Activated CD4-positive, CD25-positive, alpha-beta regulatory T cell (primary cell): ENCODE measurements at regions not wholly inside any gene's neighbourhood (a gene's known extent, or its start where the extent isn't known, plus 50 kb on each side); places are given as distances from the start of the nearest gene placed in this dataset.

Source experiments
- DNase-seq, 4 experiments: peaks; one replicate each; lab custom pipeline; 2025; lab: John Stamatoyannopoulos, UW

DNA sequence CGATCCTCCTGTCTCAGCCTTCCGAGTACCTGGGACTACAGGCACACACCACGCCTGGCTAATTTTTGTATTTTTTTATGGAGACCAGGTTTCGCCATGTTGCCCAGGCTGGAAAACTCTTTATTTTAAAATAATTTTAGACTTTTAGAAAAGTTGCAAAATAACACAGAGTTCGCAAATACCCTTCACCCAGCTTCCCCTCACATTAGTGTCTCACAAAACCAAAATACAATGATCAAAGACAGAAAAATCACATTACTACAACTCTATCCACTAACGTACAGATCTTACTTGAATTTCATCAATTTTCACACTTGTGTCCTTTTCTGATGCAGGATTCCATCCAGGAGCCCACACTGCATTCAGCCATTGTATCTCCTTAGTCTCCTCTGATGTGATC is 58.8 kb upstream of the ERRFI1 start:
- no peak for DNase-seq

DNA sequence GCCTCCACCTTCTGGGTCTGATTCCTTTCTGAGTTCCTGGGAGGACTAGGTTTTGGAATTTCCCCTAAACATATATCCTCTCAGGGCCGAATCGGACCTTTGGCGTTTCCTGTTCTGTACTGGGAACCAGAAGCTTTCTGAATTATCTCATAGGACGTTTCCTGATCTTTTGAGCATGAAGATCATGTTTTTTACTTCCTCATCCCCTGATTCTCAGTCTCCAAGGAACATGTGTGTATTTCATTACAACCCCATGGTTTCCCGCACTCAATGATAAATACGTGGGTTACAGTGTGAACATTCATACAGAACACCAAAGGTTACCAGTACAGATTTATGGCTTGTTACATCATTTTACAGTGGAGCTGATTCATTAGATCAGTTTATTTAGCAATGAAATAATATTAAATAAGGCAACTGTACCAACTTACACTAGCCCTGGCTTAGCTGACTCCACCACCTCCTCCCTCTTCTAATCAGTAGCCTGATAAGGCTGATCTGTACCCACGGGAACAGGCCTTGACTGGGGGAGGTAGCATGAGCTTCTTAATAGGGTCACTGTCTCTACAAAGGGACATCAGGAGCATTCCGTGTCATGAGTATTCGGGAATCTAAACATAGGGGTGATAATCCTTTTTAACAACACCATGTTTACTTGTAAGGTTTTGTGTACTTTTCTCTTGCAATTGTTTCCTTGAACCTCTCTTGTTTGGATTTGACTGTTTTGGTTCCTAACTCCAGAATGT is 57.8 kb upstream of the ERRFI1 start:
- no peak for DNase-seq

DNA sequence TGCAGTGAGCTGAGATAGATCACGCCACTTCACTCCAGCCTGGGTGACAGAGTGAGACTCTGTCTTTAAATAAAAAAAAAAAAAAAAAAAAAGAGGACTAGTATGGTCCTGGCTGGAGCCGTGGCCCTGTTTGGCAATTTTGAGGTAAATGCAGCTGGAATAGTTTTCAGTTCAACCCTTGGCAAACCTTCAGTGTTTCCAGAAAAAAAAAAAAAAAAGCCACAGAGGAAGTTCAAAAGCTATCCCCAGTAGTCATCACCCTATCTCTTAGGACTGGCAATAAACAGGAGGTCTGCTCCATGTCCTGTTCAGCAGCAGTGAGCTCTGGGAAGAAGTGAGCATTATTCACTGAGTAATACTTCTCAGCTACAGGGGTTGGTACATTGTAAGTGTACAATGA is 56.8 kb upstream of the ERRFI1 start:
- no peak for DNase-seq

DNA sequence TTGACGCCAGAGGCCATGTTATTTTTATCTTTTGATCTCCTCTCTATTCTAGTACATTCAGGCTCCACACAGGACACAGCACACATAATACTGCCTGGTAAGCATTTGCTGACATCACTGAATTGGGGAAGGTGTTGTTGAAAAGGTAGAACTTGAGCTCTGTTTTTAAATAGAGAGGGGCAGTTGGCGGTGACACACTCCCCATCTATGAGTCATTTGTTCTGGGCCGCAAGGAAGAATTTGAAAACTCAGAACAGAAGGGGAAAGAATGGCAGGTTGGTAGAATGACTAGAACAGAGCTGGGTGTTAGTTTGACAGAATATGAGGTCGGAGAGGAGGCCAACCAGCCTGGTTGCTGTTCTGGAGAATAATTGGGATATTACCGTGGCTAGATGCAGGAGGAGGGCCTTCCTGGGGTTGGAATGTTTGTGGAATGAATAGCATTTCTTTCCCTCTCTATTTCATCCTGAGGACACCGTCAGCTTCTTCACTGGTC is 52.1 kb upstream of the ERRFI1 start:
- DNase-seq = no peak

DNA sequence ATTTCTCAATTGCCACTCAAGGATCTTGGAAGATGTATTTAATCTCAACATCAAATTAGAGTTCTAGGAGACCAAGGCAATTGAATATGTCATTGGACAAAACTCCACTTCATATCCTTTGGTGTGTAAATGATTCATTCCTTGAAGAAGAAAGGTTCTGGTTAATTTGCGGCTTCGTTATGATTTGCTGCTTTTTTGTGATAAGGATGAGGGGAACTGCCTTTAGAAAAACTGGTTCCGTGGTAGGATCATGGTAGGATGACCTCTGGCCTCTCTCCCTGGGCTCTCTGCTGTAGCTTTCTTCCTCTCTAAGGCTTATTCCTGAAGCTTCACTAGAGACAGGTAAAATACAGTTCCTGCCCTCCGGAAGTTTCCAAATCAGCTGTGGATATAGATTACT is 51.5 kb upstream of the ERRFI1 start:
- DNase-seq = no peak

DNA sequence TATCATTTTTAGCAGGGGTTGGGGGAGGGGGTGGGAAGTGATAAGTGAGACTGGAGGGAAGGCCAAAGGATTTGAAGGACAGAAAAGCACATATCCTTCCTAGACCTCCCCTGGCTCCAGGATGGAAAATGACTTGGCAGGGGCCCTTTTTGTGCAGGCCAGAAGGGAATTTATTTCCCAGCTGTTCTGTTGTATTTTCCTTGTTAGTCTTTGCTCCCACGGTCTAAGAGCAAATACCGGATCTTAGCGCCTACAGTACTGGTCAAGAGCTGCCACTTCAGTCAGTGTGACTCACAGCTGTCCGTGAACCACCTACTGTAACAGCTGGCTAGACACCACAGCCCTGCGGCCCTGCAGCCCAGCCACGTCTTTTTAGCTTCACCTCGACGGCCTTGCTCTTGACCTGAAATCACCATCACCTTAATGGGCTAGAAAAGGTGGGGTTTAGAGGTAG is 51.0 kb upstream of the ERRFI1 start:
- DNase-seq = no peak

DNA sequence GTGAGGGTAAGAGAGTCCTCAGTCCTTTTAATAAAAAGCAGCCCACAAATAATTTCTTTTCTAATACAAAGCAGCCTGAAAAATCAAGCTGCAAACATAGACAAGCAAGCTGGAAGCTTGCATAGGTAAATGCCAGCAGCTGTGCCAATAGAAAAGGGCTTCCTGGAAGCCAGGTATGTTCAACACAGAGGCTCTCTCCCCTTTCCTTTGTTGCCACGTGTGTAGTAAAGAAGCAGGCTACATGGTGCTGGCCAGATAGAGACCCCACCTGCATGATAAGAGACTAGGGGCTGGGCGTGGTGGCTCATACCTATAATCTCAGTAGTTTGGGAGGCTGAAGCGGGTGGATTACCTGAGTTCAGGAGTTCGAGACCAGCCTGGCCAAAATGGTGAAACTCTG is 50.1 kb upstream of the ERRFI1 start:
- DNase-seq = no peak
